GM18861 (cell line): ENCODE measurements at regions not wholly inside any gene's neighbourhood (a gene's known extent, or its start where the extent isn't known, plus 50 kb on each side); places are given as distances from the start of the nearest gene placed in this dataset.
"Not testable (repeated sequence)": the region's sequence is repeated elsewhere in the genome, so short reads cannot be mapped to it uniquely, and the experiment has no call there.

Experiments
- ATAC-seq: cut with Tn5 transposase; IDR thresholded peaks from one replicate; pipeline ENCODE4 v1.9.1; 2021; ENCODE audit not compliant: unreplicated experiment

- no peak for ATAC-seq
These were observed 322.0 kb upstream of the PPARGC1A start for GRCh38 chr4:24211856-24212255.

- ATAC-seq, result no peak
These were observed 320.6 kb upstream of the PPARGC1A start for GRCh38 chr4:24210332-24210902.

- ATAC-seq, result no peak
These were observed 320.1 kb upstream of the PPARGC1A start for GRCh38 chr4:24209906-24210305.

GRCh38 chr4:24209131-24209530 is 319.3 kb upstream of the PPARGC1A start:
- ATAC-seq, result no peak

- ATAC-seq, result no peak
These were observed 318.8 kb upstream of the PPARGC1A start for GRCh38 chr4:24208691-24209090.

DNA sequence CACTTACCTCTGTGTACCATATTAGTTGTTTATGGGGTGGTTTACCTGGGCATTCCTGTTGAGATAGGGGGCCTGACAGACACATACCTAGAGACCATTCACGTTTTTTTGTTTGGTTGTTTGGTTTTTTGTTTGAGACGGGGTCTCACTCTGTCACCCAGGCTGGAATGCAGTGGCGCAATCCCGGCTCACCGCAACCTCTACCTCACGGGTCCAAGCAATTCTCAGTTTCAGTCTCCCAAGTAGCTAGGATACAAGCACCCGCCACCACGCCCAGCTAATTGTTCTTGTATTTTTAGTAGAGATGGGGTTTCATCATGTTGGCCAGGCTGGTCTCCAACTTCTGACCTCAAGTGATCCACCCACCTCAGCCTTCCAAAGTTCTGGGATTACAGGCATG is 314.9 kb upstream of the PPARGC1A start:
- ATAC-seq, result not testable (repeated sequence)

DNA sequence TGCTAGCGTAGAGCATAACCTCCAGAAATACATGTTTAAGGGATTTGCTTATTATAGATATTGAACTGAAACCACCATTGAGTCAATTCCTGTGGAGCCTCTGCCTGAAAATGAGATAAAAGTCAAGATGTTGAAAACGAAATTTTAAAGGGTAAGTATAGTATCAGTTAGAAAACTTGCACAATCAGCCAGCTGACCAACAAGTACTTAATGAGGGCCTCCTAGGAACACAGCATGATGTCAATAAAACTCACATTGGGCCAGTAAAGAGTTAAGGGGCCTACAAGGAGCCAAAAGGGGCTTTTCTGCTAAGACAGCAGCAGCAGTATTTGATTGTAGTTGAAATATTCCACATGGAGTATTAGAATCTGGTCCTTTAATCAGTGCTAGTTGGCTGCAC is 314.1 kb upstream of the PPARGC1A start:
- no peak for ATAC-seq

DNA sequence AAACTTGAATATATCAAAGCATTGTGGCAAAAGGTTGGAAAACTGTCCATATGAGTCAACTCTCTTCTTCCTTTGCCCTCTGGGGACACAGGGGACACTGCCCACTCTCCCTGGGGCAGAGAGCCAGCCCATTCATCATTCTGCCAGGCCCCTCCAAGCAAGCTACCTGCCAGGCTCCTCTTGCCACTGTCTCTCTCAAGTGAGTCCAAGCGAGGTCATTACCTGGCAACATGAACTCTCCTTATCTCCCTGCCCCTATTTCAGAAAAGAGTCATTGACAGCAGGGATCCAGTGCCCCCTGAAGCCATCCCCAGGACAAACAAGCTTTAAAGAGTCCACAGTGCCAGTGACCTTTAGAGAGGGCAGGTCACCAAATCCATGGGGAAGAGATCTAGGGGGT is 312.7 kb upstream of the PPARGC1A start:
- ATAC-seq, result no peak

GRCh38 chr4:24197955-24198354 is 308.1 kb upstream of the PPARGC1A start:
- ATAC-seq, result no peak

DNA sequence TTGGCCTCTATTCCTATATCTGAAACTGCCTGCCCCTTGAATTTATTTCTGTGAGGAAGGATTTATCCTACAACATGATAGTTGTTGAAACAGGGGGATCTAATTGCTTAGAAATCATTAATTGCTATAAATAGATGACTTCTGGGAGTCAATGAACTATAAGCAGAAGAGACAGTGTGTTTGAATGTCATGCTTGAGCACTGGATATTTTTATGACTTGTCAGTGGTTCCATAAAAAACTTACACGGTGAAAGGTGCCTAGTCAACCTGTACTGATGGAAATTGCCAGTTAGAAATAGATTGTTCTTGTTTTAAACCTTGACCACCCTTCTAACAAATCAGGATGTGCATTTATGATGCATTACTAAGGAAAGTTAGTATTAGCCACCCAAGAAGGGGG is 306.9 kb upstream of the PPARGC1A start:
- ATAC-seq, result no peak

GRCh38 chr4:24195991-24196736 is 306.3 kb upstream of the PPARGC1A start:
- no peak for ATAC-seq

GRCh38 chr4:24192018-24192641 is 302.3 kb upstream of the PPARGC1A start:
- ATAC-seq, result no peak

DNA sequence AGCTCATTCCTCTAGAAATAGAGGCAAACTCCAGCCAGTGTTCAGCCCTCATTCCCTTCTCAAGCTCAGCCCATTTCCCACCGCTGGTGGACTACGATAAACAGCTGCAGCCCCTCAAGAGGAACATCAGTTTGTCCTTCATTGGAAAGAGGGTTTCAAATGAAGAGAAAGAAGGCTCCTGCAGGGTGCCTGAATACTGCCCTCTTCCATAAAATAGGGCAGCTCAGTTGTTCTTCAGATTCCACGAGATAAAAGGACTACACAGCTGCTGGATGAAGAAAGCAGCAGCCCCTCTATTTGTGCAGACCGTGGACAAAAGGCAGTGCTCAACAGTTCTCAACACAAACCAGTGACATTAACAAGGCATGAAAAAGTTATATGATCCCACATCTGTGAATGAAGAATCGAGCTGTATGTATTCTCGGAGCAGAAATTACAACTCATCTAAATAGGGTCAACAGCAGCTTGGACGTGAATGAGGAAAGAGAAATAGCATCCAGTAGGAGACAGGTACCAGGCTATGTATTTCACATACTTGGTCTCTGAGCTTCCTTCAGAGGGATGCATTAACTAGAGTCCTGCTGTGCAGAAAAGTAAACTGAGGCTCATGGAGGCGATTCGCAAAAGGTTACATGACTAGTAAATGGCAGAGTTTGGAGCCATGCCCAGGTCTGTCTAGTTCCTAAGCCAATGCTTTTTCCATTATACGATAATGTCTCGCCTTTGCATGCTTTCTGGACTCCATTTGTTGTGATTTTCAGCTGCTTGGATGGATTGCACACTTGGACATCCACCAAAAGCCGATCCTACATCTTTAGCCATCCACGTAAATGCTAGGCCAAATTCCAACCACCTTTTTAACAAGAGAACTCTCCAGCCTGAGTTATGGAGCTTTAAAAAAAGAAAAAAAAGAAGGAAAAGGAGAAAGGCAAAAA is 301.2 kb upstream of the PPARGC1A start:
- no peak for ATAC-seq

GRCh38 chr4:24188459-24188858 is 298.6 kb upstream of the PPARGC1A start:
- ATAC-seq, result no peak

- no peak for ATAC-seq
These were observed 296.6 kb upstream of the PPARGC1A start for GRCh38 chr4:24186466-24186865.

GRCh38 chr4:24181005-24181404 is 291.2 kb upstream of the PPARGC1A start:
- ATAC-seq, result no peak

GRCh38 chr4:24180586-24180985 is 290.7 kb upstream of the PPARGC1A start:
- no peak for ATAC-seq

DNA sequence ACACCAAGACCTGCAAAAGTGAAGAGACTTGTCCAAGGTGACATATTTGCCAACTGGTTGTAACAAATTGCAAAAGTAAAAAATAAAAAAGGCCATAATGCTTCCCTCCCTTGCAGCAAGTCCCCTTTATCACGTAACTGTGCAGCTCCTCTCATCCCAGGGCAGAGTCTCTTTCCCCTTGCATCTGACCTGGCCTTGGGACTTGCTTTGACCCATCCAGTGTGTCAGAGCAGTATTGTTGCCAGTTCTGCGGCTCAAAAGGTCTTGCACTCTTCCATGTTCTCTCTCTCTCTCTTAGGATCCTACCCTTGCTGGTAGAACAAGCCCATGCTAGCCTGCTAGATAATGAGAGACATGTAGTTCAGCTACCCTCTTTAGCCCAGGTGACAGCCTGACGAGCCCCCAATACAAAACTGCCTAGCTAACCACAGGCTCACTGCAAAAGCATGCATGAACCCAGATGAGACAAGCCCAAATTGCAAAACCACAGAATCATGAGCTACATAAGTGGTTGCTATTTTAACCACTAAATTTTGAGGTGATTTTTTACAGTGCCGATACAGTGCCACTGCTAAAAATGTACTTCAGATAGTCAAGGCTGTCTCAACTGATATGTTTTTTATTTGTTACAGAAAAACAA is 289.5 kb upstream of the PPARGC1A start:
- no peak for ATAC-seq

DNA sequence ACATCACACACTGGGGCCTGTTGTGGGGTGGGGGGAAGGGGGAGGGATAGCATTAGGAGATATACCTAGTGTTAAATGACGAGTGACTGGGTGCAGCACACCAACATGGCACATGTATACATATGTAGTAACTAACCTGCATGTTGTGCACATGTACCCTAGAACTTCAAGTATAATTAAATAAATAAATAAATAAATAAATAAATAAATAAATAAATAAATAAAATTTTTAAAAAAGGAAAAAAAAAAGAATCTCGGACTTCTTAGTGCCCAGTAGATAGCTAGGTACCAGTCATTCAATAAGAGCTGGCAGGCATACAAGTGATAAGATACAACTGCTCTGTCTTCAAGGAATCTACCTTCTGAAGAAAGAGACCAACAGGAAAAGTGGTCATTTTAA is 287.6 kb upstream of the PPARGC1A start:
- ATAC-seq, result not testable (repeated sequence)

DNA sequence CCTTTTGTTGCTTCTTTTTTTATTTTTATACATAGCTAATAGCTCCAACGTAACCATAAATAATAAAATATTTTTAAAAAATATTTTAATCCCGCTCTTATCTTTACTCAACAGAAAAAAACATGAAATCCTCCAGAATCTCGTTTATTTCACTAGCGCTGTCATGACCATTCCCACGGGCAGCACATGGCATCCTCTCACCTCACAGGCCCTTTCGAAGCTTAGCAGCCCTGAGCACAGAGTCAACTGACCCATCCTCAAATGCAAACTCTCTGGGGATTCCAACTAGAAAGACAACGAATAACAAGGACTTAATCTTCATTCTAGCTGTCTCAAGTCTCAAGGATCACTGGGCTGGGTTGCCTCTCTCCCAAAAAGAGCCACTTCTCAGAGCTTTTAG is 285.9 kb upstream of the PPARGC1A start:
- no peak for ATAC-seq

GRCh38 chr4:24174602-24175001 is 284.8 kb upstream of the PPARGC1A start:
- no peak for ATAC-seq
